ENCODE measurements at regions not wholly inside any gene's neighbourhood (a gene's known extent, or its start where the extent isn't known, plus 50 kb on each side); places are given as distances from the start of the nearest gene placed in this dataset.

DNA sequence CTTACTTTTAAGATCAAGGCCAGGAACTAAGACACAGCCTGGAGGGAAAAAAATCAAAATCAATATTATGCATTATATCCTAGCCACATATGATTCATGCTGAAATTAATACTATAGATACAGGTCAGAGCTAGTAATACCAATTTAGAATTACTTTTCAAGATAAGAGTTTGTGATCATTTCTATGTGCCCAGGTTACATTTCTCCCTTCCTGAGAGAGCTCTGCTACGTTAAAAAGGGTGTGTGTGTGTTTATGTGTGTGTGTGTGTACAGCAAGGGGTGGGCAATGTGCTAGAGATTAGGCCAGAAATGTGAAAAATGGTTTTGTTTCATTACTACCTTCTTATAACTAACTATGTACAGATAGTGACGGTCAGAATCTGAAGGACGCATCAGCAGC is 223.9 kb upstream of the FLRT2 start:
- TF ChIP-seq FOXM1 (IDR thresholded peaks at IDR 0.05; ENCODE audit: borderline replicate concordance) (no peak), ELF4 (IDR thresholded peaks at IDR 0.05) (no peak), TARDBP (IDR thresholded peaks at IDR 0.05) (no peak), SP1 (IDR thresholded peaks at IDR 0.05) (no peak)
